Neural crest cell (in vitro differentiated cells): ENCODE measurements at regions not wholly inside any gene's neighbourhood (a gene's known extent, or its start where the extent isn't known, plus 50 kb on each side); places are given as distances from the start of the nearest gene placed in this dataset.

Experiments
- DNase-seq: peaks from one replicate; pipeline ENCODE4 v3.0.0; 2021; ENCODE audit warnings: low read depth, mixed read lengths, low spot score
- H3K27ac Mint-ChIP-seq: one replicate; pipeline ENCODE4 v1.8.0; 2021; ENCODE audit warnings: mild to moderate bottlenecking, mixed read lengths; ENCODE audit not compliant: unreplicated experiment
- H3K27me3 Mint-ChIP-seq: 2 replicates; pipeline ENCODE4 v1.8.0; 2021; ENCODE audit warnings: low read depth, mild to moderate bottlenecking, mixed read lengths
- H3K36me3 Mint-ChIP-seq: 2 replicates; pipeline ENCODE4 v1.8.0; 2021; ENCODE audit warnings: low read depth, mild to moderate bottlenecking, mixed read lengths
- H3K4me1 Mint-ChIP-seq: 2 replicates; pipeline ENCODE4 v1.8.0; 2021; ENCODE audit warnings: mixed read lengths
- H3K4me3 Mint-ChIP-seq: one replicate; pipeline ENCODE4 v1.8.0; 2021; ENCODE audit warnings: mild to moderate bottlenecking, mixed read lengths
- H3K9me3 Mint-ChIP-seq: 2 replicates; pipeline ENCODE4 v1.8.0; 2021; ENCODE audit warnings: mixed read lengths
- TF ChIP-seq, protein P1 (sequence below): fragments of 200-600 bp; sonication (generic); conservative IDR thresholded peaks from 2 replicates; pipeline ENCODE4 v1.5.0; 2021; ENCODE audit warnings: antibody characterized with exemption, mild to moderate bottlenecking

DNA sequence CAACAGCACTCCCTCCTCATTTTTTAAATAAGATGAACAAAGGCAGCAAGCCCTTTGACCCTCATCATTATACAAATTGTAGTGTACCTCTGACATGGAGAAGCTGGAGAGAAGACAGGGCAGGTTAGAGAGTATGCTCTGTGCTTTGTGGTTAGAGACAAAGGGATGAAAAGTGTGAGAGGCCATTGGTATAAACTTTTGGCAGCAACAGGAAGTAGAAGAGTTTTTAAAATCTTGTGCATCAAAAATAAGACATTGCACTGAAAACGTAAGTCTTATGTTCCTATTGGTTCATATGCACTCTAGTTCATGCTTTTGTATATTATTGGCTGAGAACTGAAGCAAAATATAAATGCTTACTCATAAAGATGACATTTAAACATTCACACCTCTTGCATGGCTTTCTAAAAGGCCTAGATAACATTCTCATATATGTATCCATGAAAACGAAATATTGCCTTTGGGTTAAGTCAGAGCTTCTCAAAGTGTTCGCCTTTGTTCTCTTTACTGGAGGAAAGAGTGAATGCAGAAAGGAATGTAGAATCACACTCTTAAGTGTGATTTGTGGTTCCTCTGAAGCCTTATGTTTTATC is 158.0 kb downstream of the PALM2AKAP2 start:
- peaks cover 3% of the 10 kb centered on the region for H3K36me3 Mint-ChIP-seq
- peaks cover 15% of the 10 kb centered on the region for H3K4me1 Mint-ChIP-seq
- H3K4me3 Mint-ChIP-seq, result no peak overlapping the region
- no peak overlapping the region for H3K27ac Mint-ChIP-seq
- no peaks in the 10 kb centered on the region for H3K27me3 Mint-ChIP-seq
- no peak for DNase-seq
- peaks cover 3% of the 10 kb centered on the region for H3K9me3 Mint-ChIP-seq
- TF ChIP-seq, protein P1, sequence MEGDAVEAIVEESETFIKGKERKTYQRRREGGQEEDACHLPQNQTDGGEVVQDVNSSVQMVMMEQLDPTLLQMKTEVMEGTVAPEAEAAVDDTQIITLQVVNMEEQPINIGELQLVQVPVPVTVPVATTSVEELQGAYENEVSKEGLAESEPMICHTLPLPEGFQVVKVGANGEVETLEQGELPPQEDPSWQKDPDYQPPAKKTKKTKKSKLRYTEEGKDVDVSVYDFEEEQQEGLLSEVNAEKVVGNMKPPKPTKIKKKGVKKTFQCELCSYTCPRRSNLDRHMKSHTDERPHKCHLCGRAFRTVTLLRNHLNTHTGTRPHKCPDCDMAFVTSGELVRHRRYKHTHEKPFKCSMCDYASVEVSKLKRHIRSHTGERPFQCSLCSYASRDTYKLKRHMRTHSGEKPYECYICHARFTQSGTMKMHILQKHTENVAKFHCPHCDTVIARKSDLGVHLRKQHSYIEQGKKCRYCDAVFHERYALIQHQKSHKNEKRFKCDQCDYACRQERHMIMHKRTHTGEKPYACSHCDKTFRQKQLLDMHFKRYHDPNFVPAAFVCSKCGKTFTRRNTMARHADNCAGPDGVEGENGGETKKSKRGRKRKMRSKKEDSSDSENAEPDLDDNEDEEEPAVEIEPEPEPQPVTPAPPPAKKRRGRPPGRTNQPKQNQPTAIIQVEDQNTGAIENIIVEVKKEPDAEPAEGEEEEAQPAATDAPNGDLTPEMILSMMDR, result no peak

DNA sequence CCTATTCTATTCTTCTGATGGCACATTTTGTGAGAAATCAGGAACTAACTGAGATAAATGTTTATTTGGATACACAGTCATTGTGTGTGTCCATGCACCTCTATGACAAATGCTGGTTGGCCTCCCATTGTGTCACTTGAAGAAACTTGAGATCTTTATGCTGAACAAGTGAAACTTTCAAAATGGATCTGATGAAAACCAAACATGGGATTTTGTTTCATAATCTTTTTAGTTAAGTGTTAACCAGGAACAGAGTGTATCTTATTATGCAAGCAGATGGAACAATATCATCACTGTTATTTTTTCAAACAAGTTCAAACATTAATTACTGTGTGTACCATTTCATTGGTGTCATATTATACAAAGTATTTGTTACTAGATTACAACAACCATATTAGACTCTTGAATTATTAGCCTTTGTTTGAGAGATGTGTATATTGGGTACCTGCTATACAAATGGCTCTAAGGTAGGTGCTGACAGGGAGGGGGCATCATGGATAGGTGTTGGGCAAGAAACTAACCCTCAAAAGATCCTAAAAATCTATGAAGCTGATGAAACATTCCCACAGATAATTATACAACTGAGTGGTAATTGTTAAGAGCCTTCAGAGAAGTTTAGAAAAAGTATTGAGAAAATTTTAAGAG is 159.8 kb downstream of the PALM2AKAP2 start:
- Mint-ChIP-seq H3K27ac (no peak overlapping the region), H3K36me3 (peaks cover 3% of the 10 kb centered on the region), H3K4me3 (no peak overlapping the region), H3K27me3 (no peaks in the 10 kb centered on the region), H3K4me1 (peaks cover 6% of the 10 kb centered on the region), H3K9me3 (no peaks in the 10 kb centered on the region)
- DNase-seq, result no peak
- TF ChIP-seq, protein P1, result no peak

DNA sequence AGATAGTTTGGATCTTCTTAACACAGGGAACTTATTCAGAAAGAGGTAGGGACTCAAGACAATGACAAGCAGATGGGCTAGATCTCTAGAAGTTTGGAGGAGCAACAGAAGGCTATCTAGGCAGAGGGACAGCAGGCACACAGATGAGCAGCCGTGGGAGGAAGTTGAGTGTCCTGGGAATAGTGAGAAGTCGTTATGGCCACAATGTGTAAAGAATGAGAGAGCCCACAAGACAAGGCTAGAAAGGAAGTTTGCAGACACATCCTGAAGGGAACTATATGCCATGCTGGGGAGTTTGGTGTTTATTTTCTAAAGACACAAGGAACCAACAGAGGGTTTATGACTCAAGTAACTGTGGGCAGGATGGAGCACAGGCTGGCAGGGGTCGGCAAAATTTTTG is 160.6 kb downstream of the PALM2AKAP2 start:
- no peak overlapping the region for H3K4me3 Mint-ChIP-seq
- TF ChIP-seq, protein P1, result no peak
- H3K27me3 Mint-ChIP-seq, result no peaks in the 10 kb centered on the region
- no peak for DNase-seq
- H3K27ac Mint-ChIP-seq, result no peak overlapping the region
- H3K4me1 Mint-ChIP-seq, result peaks cover 6% of the 10 kb centered on the region
- H3K36me3 Mint-ChIP-seq, result peaks cover 3% of the 10 kb centered on the region
- H3K9me3 Mint-ChIP-seq, result no peaks in the 10 kb centered on the region

DNA sequence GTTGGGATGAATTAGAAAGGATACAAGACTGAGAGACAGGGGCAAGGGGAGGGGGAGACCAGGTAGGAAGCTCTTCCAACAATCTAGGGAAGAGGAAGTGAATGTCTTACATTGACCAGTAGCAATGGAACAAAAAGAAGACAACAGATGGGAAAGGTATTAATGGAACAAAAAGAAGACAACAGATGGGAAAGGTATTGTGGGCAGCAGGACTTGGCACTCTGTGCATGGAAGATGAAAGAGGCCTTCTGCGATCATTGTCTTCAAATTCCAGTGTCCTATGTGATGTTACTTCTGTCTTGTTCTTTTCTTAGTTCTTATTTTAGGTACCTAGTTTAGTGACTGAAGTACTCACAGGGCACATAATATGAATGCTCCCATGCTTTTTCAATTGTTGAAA is 161.8 kb downstream of the PALM2AKAP2 start:
- Mint-ChIP-seq H3K4me1 (peaks cover 6% of the 10 kb centered on the region), H3K27me3 (no peaks in the 10 kb centered on the region)
- TF ChIP-seq, protein P1, result no peak

DNA sequence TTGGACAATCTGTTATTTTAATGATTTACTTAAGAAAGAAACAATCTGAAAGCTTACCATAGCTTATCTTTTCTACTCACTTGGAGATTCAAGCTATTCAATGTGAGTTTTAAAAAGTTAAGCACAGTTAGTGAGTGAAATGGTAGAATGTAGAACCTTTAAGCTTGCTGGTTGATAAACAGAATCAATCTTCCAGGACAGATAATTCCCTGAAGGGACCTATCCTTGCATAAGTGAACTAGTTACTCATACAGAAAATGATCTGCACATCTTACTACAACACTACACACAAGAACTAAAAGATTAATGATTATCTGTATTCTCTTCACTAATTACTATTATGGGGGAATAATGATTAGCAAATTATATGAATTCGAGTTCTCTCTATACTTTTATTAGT is 165.6 kb downstream of the PALM2AKAP2 start:
- H3K36me3 Mint-ChIP-seq, result peaks cover 3% of the 10 kb centered on the region
- H3K4me1 Mint-ChIP-seq, result no peaks in the 10 kb centered on the region
- TF ChIP-seq, protein P1, result no peak
- no peaks in the 10 kb centered on the region for H3K9me3 Mint-ChIP-seq
- no peak overlapping the region for H3K4me3 Mint-ChIP-seq
- no peak overlapping the region for H3K27ac Mint-ChIP-seq
- H3K27me3 Mint-ChIP-seq, result no peaks in the 10 kb centered on the region
- no peak for DNase-seq

More for the DNA sequence above, 161.8 kb downstream of the PALM2AKAP2 start:
- no peak for DNase-seq
- H3K27ac Mint-ChIP-seq, result no peak overlapping the region
- peaks cover 3% of the 10 kb centered on the region for H3K36me3 Mint-ChIP-seq
- H3K9me3 Mint-ChIP-seq, result no peaks in the 10 kb centered on the region
- no peak overlapping the region for H3K4me3 Mint-ChIP-seq
